CD14-positive monocyte (primary cell): ENCODE measurements at regions not wholly inside any gene's neighbourhood (a gene's known extent, or its start where the extent isn't known, plus 50 kb on each side); places are given as distances from the start of the nearest gene placed in this dataset.

ENCODE experiments used
- DNase-seq, 3 donors: peaks; one replicate each; pipeline ENCODE4 v3.0.0-alpha.2; 2011 to 2022
- H2AFZ ChIP-seq: 2 replicates; pipeline ENCODE4 v1.6.0; 2012; ENCODE audit warnings: mild to moderate bottlenecking, low read depth, low read length, inconsistent platforms; ENCODE audit not compliant: insufficient read depth, poor library complexity, severe bottlenecking
- H3K27ac ChIP-seq, 2 donors: 1 replicate in 1 of 2; 2 replicates in 1 of 2; pipeline ENCODE4 v1.5.1; 2012 to 2013; ENCODE audit warnings: low read length in 2 of 2, control low read depth in 1 of 2, inconsistent platforms in 1 of 2, low read depth in 1 of 2, mild to moderate bottlenecking in 1 of 2
- H3K27me3 ChIP-seq, 2 donors: one replicate each; pipeline versions ENCODE4 v1.6.0 to v1.6.1; 2011 to 2013; ENCODE audit warnings: low read length in 2 of 2; ENCODE audit not compliant: control insufficient read depth in 2 of 2, insufficient read depth in 2 of 2
- H3K36me3 ChIP-seq, 2 donors: replicated peaks in 1 of 2; 1 replicate in 1 of 2; 2 replicates in 1 of 2; pipeline versions ENCODE4 v1.5.1 to v1.6.1; 2012 to 2013; ENCODE audit warnings: low read length in 2 of 2, control low read depth in 1 of 2, inconsistent platforms in 1 of 2, mild to moderate bottlenecking in 1 of 2; ENCODE audit not compliant: insufficient read depth in 2 of 2, control insufficient read depth in 1 of 2
- H3K4me1 ChIP-seq, 2 donors: 1 replicate in 1 of 2; 2 replicates in 1 of 2; pipeline versions ENCODE4 v1.5.1 to v1.6.1; 2012 to 2013; ENCODE audit warnings: low read length in 2 of 2, control low read depth in 1 of 2, inconsistent platforms in 1 of 2, mild to moderate bottlenecking in 1 of 2, moderate library complexity in 1 of 2; ENCODE audit not compliant: insufficient read depth in 2 of 2, control insufficient read depth in 1 of 2
- H3K4me2 ChIP-seq: replicated peaks from 2 replicates; pipeline ENCODE3; 2012; ENCODE audit warnings: low read length, moderate library complexity, mild to moderate bottlenecking; ENCODE audit not compliant: poor library complexity, severe bottlenecking; ENCODE audit errors: extremely low read depth
- H3K4me3 ChIP-seq, 3 experiments: fragments of 200-600 bp in 1 of 3; sonication (generic) in 1 of 3; replicated peaks in 1 of 3; 1 replicate in 2 of 3; 2 replicates in 1 of 3; pipeline ENCODE4 v1.5.1; 2011 to 2013; ENCODE audit warnings: low read length in 3 of 3, mild to moderate bottlenecking in 3 of 3, control low read depth in 2 of 3, low read depth in 2 of 3, inconsistent platforms in 1 of 3, moderate library complexity in 1 of 3
- H3K79me2 ChIP-seq: 2 replicates; pipeline ENCODE4 v1.6.0; 2012; ENCODE audit warnings: mild to moderate bottlenecking, control low read depth, inconsistent platforms, low read length, moderate library complexity; ENCODE audit not compliant: insufficient read depth
- H3K9ac ChIP-seq: 2 replicates; pipeline ENCODE4 v1.6.0; 2017; ENCODE audit warnings: low read length, mild to moderate bottlenecking; ENCODE audit not compliant: insufficient read depth, poor library complexity, severe bottlenecking
- H3K9me3 ChIP-seq, 2 donors: replicated peaks in 1 of 2; 1 replicate in 1 of 2; 2 replicates in 1 of 2; pipeline versions ENCODE4 v1.5.1 to v1.6.1; 2012 to 2013; ENCODE audit warnings: low read length in 2 of 2, control low read depth in 1 of 2; ENCODE audit not compliant: control insufficient read depth in 1 of 2, insufficient read depth in 1 of 2
- H4K20me1 ChIP-seq: 2 replicates; pipeline ENCODE4 v1.6.0; 2012; ENCODE audit warnings: mild to moderate bottlenecking, low read length, control low read depth, moderate library complexity; ENCODE audit not compliant: insufficient read depth
- H3K27ac Mint-ChIP-seq, 7 donors: one replicate each; pipeline ENCODE4 v1.8.0; 2020; ENCODE audit warnings: mild to moderate bottlenecking in 7 of 7, mixed read lengths in 7 of 7, moderate library complexity in 6 of 7, inconsistent platforms in 2 of 7
- H3K27me3 Mint-ChIP-seq, 3 donors: one replicate each; pipeline ENCODE4 v1.8.0; 2021 to 2022; ENCODE audit warnings: low read depth in 3 of 3, mild to moderate bottlenecking in 3 of 3, mixed read lengths in 3 of 3, moderate library complexity in 3 of 3, inconsistent platforms in 1 of 3
- H3K36me3 Mint-ChIP-seq, 2 donors: one replicate each; pipeline ENCODE4 v1.8.0; 2020; ENCODE audit warnings: mixed read lengths in 2 of 2, inconsistent platforms in 1 of 2, mild to moderate bottlenecking in 1 of 2
- H3K4me1 Mint-ChIP-seq: one replicate; pipeline ENCODE4 v1.8.0; 2020; ENCODE audit warnings: mild to moderate bottlenecking, mixed read lengths
- H3K4me3 Mint-ChIP-seq, 2 donors: one replicate each; pipeline ENCODE4 v1.8.0; 2020; ENCODE audit warnings: mild to moderate bottlenecking in 2 of 2, mixed read lengths in 2 of 2, moderate library complexity in 1 of 2
- H3K9me3 Mint-ChIP-seq, 7 donors: one replicate each; pipeline ENCODE4 v1.8.0; 2020 to 2022; ENCODE audit warnings: mixed read lengths in 7 of 7, mild to moderate bottlenecking in 6 of 7, moderate library complexity in 6 of 7, inconsistent platforms in 2 of 7
- CTCF ChIP-seq: fragments of 200-600 bp; IDR thresholded peaks from one replicate; pipeline ENCODE4 v1.8.0; 2022; ENCODE audit warnings: antibody characterized with exemption, mild to moderate bottlenecking
- WGBS: methylation state at CpG from one replicate; pipeline ENCODE4 v1.1.5; 2013; ENCODE audit warnings: missing lambda C conversion rate; ENCODE audit not compliant: insufficient coverage; 5-methylcytosine and 5-hydroxymethylcytosine counted together
- intact Hi-C, 2 donors: fragments of 100-400 bp; cut with micrococcal nuclease; formaldehyde crosslinking; loops; one replicate each; pipeline versions ENCODE4 v1.15.0 to v1.15.1; 2023

DNA sequence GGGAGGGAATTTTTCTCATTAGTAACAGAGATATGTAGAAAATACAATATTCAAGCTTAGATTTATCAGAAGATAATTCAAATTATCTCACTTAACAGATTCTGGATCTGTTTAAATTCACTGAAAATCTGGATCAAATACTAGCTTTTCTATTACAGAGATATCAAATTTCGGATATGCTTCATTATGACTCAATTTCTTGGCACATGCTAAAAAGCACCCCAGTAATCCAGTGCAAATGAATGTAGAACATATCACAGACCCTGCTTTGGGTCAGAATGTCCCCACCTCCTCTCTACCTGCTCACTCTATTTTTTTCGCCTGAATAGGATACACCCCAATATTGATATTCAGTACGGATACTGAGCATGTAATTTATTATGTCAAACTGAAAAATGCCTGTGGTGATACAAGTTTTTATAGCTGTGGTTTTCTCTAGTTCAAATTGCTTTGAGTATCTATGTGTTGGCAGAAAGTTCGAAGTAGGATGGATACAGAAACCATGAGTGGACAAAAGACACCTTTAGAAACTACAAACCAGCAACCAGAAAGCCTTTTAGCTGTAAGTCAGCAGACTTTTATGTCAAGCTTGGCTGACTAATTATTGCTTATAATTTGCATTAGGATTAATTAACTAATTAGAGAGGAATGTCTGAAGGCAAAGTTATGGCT, 290.0 kb downstream of the TFAP2B start:
- H3K27me3 Mint-ChIP-seq = peaks cover 0 to 2% (median 0%) of the 10 kb centered on the region in 3 donors
- no peaks in the 10 kb centered on the region for H3K27me3 ChIP-seq
- H3K4me1 Mint-ChIP-seq = no peaks in the 10 kb centered on the region
- H3K4me3 Mint-ChIP-seq = no peak overlapping the region
- WGBS = 86% methylated on average over 1 of the region's 4 CpGs
- no peaks in the 10 kb centered on the region for H3K4me1 ChIP-seq
- intact Hi-C loops = no loop called here
- peaks cover 0 to 5% (median 3%) of the 10 kb centered on the region in 7 donors for H3K9me3 Mint-ChIP-seq
- no peak overlapping the region for H3K4me2 ChIP-seq
- no peak overlapping the region for H3K9ac ChIP-seq
- H3K36me3 Mint-ChIP-seq = no peaks in the 10 kb centered on the region
- no peak for DNase-seq
- no peak overlapping the region for H3K4me3 ChIP-seq
- no peak for TF ChIP-seq CTCF
- H3K27ac ChIP-seq = no peak overlapping the region
- no peak overlapping the region for H3K27ac Mint-ChIP-seq
- H3K9me3 ChIP-seq = no peaks in the 10 kb centered on the region
- H2AFZ ChIP-seq = no peak overlapping the region
- no peaks in the 10 kb centered on the region for H3K36me3 ChIP-seq
- H4K20me1 ChIP-seq = no peaks in the 10 kb centered on the region
- H3K79me2 ChIP-seq = no peaks in the 10 kb centered on the region

GRCh38 chr6:51112731-51113130, 294.1 kb downstream of the TFAP2B start:
- H3K4me2 ChIP-seq = no peak overlapping the region
- no peaks in the 10 kb centered on the region for H3K36me3 ChIP-seq
- peaks cover 0 to 2% (median 0%) of the 10 kb centered on the region in 7 donors for H3K9me3 Mint-ChIP-seq
- TF ChIP-seq CTCF = no peak
- H3K4me3 ChIP-seq = no peak overlapping the region
- no peaks in the 10 kb centered on the region for H3K79me2 ChIP-seq
- no CpG with 5 or more reads among the region's 5 CpGs for WGBS
- no peaks in the 10 kb centered on the region for H3K36me3 Mint-ChIP-seq
- H3K4me1 ChIP-seq = no peaks in the 10 kb centered on the region
- no peak for DNase-seq
- no peak overlapping the region for H3K4me3 Mint-ChIP-seq
- H3K27me3 ChIP-seq = no peaks in the 10 kb centered on the region
- H3K27me3 Mint-ChIP-seq = peaks cover 0 to 2% (median 1%) of the 10 kb centered on the region in 3 donors
- no peaks in the 10 kb centered on the region for H4K20me1 ChIP-seq
- H3K27ac ChIP-seq = no peak overlapping the region
- H2AFZ ChIP-seq = no peak overlapping the region
- H3K9me3 ChIP-seq = no peaks in the 10 kb centered on the region
- H3K27ac Mint-ChIP-seq = no peak overlapping the region
- intact Hi-C loops = no loop called here
- no peaks in the 10 kb centered on the region for H3K4me1 Mint-ChIP-seq
- H3K9ac ChIP-seq = no peak overlapping the region
